ENCODE measurements at regions not wholly inside any gene's neighbourhood (a gene's known extent, or its start where the extent isn't known, plus 50 kb on each side); places are given as distances from the start of the nearest gene placed in this dataset.
"Not testable (repeated sequence)": the region's sequence is repeated elsewhere in the genome, so short reads cannot be mapped to it uniquely, and the experiment has no call there.

DNA sequence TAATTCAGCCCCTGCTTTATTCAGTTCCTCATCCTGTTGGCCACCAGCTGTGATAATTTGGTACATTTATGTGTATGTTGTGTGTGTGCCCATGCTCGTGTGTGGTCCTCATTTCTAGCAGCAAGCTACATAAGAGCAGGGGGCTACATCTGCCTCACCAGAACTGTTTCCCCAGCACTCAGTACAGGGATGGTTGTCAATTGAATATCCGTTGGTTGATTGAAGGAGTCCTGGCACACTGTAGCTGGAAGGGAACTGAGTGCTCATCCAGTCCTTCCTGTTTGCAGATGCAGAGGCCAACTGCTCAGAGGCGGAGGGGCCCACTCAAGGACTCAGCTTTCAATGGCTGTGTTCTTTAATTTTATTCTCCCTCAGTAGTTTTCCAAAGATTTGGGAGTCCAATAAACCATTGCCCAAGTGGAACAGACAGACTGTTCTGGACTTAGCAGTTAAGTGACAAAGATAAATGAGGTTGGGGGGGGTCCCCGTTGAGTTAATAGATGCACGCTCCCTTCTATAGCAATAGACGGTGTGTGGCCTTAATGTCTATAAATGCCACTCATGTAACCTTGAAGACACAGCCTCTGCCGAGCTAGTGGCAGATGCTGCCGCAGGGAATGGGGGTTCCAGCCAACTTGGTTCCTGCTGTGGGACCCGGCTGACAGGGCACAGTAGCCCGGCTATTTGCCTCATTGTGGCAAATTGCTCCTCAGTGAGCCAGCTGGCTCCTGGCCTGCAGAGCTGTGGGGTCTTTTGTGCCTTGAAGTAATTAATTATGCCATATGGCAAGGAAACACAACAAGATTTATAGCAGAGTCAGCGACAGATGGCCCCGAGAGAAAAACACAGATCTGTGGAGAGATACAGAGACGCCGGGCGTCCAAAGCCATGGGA is 71.4 kb upstream of the GRK3 start:
- DNase-seq, result no peak

DNA sequence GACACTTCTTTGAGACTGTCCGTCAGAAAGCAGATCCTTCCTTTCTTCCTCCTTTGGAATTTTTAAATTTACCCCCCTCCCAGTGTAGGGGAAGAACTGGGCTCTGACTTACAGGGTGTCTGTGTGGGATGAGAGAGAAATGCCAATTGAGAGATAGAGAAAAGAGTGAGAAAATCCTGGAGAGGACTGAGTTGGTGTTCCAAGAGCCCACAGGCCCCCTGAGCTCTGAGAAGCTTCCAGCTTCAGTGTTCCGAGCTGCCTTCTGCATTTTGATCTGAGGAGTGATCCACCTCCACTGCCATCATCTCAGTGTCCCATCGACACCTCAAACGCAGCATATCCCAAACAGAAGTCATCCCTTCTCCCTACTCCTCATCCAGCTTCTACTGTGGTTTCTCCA is 70.7 kb upstream of the GRK3 start:
- no peak for DNase-seq

- DNase-seq, result no peak
Observed at GRCh38 chr22:25494774-25495173, 69.7 kb upstream of the GRK3 start.

- DNase-seq, result no peak
Observed at GRCh38 chr22:25495285-25495684, 69.2 kb upstream of the GRK3 start.

GRCh38 chr22:25496396-25497064 is 67.9 kb upstream of the GRK3 start:
- no peak for DNase-seq

- DNase-seq, result no peak
Observed at GRCh38 chr22:25497181-25497641, 67.3 kb upstream of the GRK3 start.

- DNase-seq, result no peak
Observed at GRCh38 chr22:25497716-25498115, 66.8 kb upstream of the GRK3 start.

DNA sequence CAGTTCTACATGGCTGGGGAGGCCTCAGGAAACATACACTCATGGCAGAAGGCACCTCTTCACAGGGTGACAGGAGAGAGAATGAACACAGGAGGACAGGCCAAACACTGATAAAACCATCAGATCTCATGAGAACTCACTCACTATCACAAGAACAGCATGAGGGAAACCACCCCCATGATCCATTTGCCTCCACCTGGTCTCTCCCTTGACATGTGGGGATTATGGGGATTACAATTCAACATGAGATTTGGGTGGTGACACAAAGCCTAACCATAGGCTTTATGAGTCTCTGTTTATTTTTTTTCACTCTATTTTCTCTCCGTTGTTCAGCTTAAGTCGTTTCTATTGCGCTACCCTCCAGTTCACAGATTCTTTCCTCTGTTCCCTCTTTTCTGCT is 63.8 kb upstream of the GRK3 start:
- not testable (repeated sequence) for DNase-seq

DNA sequence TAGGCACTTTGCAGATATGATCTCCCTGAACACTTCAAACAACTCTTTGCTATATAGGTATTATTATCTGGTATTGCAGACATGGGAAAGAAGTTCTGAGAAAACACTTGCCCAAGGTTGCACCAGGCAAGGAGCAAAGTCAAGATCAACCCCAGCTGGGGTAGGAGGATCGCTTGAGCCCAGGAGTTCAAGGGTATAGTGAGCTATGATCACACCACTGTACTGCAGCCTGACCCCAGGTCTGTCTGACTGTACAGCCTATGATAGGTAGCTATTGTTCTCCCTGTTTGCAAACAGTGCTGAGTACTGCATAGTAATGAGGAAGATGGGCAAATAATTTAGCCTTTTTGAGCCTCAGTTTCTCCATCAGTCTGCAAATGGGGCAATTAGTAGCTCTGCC is 60.5 kb upstream of the GRK3 start:
- not testable (repeated sequence) for DNase-seq

- no peak for DNase-seq
Observed at GRCh38 chr22:25508161-25508560, 56.3 kb upstream of the GRK3 start.

DNA sequence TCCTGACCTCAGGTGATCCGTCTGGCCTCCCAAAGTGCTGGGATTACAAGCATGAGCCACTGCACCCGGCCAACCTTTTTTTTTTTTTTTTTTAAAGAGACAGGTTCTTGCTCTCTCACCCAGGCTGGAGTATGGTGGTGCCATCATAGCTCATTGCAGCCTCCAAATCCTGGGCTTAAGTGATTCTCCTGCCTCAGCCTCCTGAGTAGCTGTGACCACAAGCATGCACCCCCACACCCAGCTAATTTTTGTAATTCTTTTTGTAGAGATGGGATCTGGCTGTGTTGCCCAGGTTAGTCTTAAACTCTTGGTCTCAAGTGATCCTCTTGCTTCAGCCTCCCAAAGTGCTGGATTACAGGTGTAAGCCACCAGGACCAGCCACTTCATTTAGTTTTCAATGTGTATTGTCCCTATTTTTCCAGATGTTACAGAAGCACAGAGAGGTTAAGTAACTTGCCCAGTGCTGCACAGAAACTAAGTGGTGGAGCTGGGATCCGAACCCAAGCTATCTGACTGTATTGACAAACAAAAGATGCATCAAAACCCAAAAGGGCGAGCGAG is 55.6 kb upstream of the GRK3 start:
- DNase-seq, result no peak

DNA sequence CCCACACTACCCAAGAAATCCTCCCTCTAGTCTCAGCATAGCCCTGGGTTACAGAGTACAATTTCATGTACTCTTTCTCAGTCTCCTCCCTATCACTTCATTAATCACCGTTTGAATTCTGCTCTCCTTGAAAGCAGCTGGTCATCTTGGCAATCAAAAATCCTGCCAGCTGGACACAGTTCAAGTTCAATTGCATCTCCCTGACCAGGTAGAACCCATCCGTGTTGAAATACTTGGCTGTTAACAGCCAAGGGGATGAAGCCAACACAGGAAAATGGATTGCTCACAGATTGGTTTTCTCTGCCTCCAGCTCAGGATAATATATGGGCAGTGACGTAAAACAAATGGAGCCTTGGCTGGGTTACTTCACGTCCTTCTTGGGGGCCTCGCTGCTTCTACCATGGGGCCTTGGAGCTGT is 55.1 kb upstream of the GRK3 start:
- DNase-seq, result no peak

GRCh38 chr22:25510876-25511275 is 53.6 kb upstream of the GRK3 start:
- no peak for DNase-seq

- DNase-seq, result no peak
Observed at GRCh38 chr22:25511725-25512124, 52.8 kb upstream of the GRK3 start.

- DNase-seq, result no peak
Observed at GRCh38 chr22:25514436-25515180, 49.9 kb upstream of the GRK3 start.
